Skeletal muscle cell (primary cell): ENCODE measurements at regions not wholly inside any gene's neighbourhood (a gene's known extent, or its start where the extent isn't known, plus 50 kb on each side); places are given as distances from the start of the nearest gene placed in this dataset.
"Not testable (repeated sequence)": the region's sequence is repeated elsewhere in the genome, so short reads cannot be mapped to it uniquely, and the experiment has no call there.

ENCODE experiments used
- DNase-seq: peaks from one replicate; pipeline ENCODE4 v3.0.0-alpha.2; 2010; ENCODE audit warnings: low read depth
- H3K4me3 ChIP-seq: 2 replicates; pipeline ENCODE4 v1.5.1; 2011; ENCODE audit warnings: low read depth, mild to moderate bottlenecking, control low read depth, low read length, moderate library complexity

DNA sequence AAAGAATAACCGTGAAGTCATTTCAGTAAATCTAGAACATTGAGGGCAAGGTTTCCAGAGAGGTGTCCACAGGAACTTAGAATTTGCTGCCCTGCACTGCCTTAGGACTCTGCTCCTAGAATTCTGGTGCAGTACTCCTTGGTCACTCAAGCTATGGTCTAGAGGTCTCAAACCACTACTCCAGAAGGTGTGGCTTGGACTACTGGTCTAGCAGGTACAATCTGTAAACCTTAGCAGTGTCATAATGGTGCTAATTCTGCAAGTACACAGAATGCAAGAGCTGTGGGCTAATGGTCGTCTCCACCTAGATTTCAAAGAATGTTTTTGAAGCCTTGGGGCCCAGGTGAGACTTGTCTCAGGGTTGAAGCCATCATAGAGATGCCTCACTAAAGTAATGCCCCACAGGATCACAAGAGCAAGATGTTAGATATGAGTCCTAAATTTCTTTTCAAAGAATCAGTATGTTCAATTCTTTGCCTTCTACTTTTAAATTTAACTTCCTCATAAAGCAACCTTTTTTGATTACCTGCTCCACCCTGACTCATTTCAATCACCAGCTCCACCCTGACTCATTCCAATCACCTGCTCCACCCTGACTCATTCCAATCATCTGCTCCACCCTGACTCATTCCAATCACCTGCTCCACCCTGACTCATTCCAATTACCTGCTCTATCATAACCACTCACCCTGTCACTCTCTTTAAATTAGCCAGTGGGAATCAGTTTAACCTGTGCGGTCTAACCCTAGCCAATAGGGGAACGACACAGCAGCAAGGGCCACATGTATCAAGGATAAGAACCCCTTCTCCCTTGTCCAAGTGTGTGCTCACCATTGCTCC, 1111.8 kb upstream of the ACO1 start:
- no peak overlapping the region for H3K4me3 ChIP-seq
- no peak for DNase-seq

- no peak overlapping the region for H3K4me3 ChIP-seq
- no peak for DNase-seq
Observed at GRCh38 chr9:31275419-31275818, 1109.0 kb upstream of the ACO1 start.

DNA sequence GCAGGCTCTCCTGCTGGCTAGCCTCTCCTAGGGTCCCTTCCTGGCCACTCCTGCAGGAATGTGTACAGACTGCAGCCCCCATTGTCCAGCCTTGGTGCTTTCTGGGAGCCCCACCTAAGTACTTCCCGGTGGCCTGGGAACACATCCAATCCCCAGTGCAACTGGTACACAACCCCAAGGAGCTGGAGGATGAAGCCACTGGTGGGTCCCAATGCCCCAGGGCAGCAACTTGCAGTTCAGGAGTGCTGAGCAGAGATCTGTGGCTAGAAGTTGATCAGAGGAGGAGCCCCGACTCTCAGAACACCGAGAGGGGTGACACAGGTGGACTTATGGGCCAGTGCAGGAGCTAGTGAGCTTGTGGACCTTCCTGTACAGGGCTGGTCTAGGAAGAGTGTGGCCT, 1093.7 kb upstream of the ACO1 start:
- DNase-seq, result no peak

DNA sequence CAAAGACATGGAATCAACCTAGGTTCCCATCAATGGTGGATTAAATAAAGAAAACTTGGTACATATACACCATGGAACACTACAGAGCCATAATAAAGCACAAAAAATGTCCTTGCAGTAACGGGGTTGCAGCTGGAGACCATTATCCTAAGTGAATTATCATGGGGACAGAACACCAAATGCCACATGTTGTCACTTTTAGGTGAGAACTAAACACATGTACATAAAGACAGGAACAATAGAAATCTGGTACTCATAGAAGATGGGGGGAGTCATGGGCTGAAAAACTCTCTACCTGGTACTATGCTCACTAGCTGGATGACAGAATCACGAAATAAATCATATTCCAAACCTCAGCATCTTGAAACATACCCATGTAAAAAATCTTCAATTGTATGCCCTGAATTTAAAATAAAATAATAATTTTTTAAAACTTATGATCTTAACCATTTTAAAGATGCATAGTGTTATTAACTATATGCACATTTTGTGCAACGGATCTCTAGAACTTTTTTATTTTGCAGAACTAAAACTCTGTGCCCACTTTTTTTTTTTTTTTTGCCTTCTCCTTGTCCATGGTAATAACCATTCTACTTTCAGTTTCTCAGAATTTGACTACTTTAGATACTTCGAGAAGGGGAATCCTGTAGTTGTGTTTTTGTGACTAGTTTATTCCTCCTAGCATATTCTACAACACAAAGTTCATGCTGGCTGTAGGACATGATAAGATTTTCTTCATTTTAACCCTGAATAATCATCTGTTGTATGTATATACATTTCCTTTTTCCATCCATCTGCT, 1081.6 kb upstream of the ACO1 start:
- no peak for DNase-seq
- H3K4me3 ChIP-seq, result no peak overlapping the region

More for the DNA sequence above, 1093.7 kb upstream of the ACO1 start:
- H3K4me3 ChIP-seq, result no peak overlapping the region

DNA sequence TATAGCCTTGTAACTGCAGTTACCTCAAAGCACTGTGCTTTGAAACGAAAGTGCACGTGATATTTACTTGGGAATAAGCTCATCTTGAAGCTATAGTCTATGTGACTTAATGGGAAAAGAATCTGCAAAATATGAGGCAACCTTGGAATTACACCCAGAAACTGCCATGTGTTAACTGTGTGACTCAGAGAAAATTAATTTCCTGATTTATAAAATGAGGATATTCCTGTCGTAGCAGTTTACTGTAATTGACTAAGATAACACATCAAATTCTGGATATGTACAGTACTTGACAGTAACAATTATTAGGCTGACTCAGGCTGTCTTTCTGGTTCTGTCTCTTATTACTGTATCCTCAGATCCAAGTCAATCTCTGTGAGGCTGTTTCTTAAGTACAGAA, 1079.9 kb upstream of the ACO1 start:
- DNase-seq, result peak; percentile 69
- no peak overlapping the region for H3K4me3 ChIP-seq

DNA sequence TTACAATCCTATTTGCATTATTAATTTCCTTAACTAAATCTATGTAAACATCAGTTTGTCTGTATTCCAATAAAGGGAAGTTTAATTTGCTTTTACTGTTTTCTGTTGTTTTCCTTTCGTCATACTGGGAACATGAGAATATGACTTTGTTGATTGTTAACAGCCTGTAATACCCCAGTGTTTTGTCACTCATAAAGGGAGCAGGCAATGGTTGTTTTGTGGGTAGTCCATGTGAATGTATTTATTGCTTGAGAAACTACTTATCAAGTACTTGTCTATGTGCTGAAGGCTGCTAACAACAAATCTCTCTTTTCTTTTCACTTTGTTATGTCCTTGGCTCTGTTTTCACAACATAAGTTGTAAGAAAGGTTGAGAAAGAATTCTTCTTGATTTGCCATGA, 1070.2 kb upstream of the ACO1 start:
- no peak for DNase-seq

DNA sequence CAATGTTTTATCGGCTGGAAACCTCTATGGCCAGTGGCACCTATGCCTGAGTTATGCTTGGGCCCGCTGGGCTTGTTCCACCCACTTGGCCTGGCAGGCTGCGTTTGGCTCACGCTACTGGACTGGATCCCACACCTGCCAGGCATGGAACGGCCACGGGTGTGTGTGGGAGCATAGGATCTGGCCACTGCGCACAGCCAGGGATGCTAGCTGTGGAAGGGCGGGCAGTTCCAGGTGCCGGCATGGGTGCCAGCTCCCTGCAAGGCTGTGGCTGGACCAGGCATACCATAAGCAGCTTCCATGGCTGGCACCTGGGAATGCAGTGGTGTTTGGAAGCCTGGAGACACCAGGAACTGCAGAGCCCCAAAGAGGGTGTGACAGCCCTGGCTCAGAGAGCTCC, 1063.9 kb upstream of the ACO1 start:
- no peak for DNase-seq
- no peak overlapping the region for H3K4me3 ChIP-seq

More for the DNA sequence above, 1070.2 kb upstream of the ACO1 start:
- no peak overlapping the region for H3K4me3 ChIP-seq

DNA sequence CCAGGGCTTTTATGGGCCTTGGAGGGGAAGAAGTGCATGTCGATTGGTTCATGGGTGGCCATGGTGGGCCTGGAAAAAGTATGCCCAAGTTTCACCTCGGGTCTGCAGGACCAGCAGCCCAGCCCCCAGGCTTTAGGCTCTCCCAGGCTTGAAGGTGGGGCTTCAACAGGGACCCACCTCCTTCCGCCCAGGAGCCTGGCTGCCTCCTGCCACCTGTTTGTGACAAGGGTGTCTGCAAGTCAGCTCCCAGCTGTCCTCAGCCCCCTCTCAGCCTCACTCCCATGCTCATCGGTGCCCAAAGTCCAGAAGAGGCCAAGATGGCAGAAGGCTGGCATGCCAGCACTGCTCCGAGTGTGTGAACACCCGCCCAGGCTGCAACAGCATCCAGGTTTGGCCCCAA, 1063.2 kb upstream of the ACO1 start:
- DNase-seq, result no peak
- H3K4me3 ChIP-seq, result no peak overlapping the region

DNA sequence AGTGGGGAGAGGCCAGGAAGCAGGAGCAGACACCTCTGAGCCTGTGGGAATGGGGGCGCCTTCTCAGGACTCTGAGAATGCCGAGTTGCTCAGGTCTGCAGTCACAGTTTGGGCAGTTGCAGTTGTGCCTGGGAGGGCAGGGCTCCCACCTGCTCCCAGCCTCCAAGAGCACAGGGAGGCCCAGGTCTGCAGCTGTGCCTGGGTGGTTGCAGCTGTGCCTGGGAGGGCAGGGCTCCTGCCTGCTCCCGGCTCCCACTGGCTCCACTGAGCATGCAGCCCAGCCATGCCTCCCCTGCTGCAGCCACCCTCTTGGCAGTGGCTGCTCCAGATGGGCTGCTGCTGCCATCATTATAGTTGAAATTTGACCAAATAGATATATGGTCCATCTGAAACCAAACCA, 1062.8 kb upstream of the ACO1 start:
- H3K4me3 ChIP-seq, result no peak overlapping the region
- no peak for DNase-seq

GRCh38 chr9:31323726-31324444, 1060.6 kb upstream of the ACO1 start:
- DNase-seq, result no peak
- H3K4me3 ChIP-seq, result no peak overlapping the region

DNA sequence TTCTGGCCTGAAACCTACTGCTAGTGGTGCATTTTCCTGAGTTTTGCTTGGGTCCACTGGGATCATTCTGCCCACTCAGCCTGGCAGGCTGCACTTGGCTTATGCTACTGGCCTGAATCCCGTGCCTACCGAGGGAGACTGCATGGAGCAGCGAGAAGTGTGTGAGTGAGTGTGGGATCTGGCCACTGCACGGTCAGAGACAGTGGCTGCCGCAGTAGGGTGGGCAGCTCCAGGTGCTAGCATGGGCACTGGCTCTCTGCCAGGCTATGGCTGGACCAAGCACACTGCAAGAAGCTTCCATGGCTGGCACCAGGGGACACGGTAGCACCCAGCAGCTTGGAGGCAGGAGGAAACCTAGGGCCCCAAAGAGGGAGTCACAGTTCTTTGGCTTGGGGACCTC, 1058.7 kb upstream of the ACO1 start:
- no peak overlapping the region for H3K4me3 ChIP-seq
- DNase-seq, result no peak

GRCh38 chr9:31326883-31327282, 1057.6 kb upstream of the ACO1 start:
- not testable (repeated sequence) for DNase-seq, H3K4me3 ChIP-seq

- no peak for DNase-seq
- no peak overlapping the region for H3K4me3 ChIP-seq
Observed at GRCh38 chr9:31334837-31335528, 1049.5 kb upstream of the ACO1 start.

GRCh38 chr9:31335529-31336234, 1048.8 kb upstream of the ACO1 start:
- DNase-seq, result no peak
- no peak overlapping the region for H3K4me3 ChIP-seq

GRCh38 chr9:31336386-31336785, 1048.1 kb upstream of the ACO1 start:
- no peak overlapping the region for H3K4me3 ChIP-seq
- no peak for DNase-seq

- DNase-seq, result no peak
- no peak overlapping the region for H3K4me3 ChIP-seq
Observed at GRCh38 chr9:31336841-31337240, 1047.6 kb upstream of the ACO1 start.

DNA sequence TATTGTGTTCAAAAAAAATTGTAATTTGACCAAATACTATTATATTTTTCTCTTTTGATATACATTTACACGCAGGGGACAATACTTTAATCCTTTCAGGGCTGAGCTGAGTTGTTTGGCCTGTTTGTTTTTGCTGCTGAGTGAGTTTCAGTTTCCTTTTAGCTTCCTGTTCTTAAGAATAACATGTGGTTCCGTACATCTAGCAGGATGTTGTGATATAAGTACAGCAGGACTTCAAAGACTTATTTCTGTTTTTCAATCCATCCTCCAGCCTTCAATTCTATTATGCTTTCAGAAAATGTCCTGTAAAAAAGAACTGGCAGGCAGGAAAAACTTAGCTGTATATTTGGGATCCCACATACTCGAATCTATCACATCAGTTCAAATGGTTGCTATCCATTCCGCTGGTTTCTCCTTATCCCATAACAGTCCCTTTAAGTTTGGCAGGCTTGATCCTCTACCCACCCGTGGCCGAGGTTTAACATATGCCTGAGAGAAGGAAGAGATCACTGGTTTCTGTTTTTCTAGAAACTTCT, 1037.3 kb upstream of the ACO1 start:
- peak; percentile 17 for DNase-seq
- no peak overlapping the region for H3K4me3 ChIP-seq

GRCh38 chr9:31355159-31355882, 1029.1 kb upstream of the ACO1 start:
- no peak for DNase-seq
- no peak overlapping the region for H3K4me3 ChIP-seq
